ENCODE measurements at regions not wholly inside any gene's neighbourhood (a gene's known extent, or its start where the extent isn't known, plus 50 kb on each side); places are given as distances from the start of the nearest gene placed in this dataset.

- H3K9me1 ChIP-seq (replicated peaks; ENCODE audit: control insufficient read depth, extremely low read depth, insufficient read depth, low read length) = no peaks in the 10 kb centered on the region
- no peaks in the 10 kb centered on the region for H3K79me2 ChIP-seq (ENCODE audit: control insufficient read depth, insufficient read depth, low read length)
- H3K27ac ChIP-seq (ENCODE audit: insufficient read depth, low read depth, low read length) = no peak overlapping the region
- dilution Hi-C loops (cut with MboI; ENCODE audit: extremely low pct_ligation_motif_present, low sequenced_read_pairs) = no loop called here
- no peak overlapping the region for H3K4me3 ChIP-seq (replicated peaks in 1 of 3; ENCODE audit: insufficient read depth in 1 of 3, low read depth in 1 of 3, low read length in 3 of 3)
- ChIA-PET POLR2A (no interaction called here), CTCF (no interaction called here)
- H3K36me3 ChIP-seq (ENCODE audit: control insufficient read depth in 2 of 2, extremely low read depth in 1 of 2, insufficient read depth in 2 of 2, low read length in 2 of 2) = no peaks in the 10 kb centered on the region
- TF ChIP-seq FOS (IDR thresholded peaks at IDR 0.05; ENCODE audit: borderline replicate concordance, insufficient read depth, low read length) (no peak), GATA2 (IDR thresholded peaks at IDR 0.05; ENCODE audit: insufficient read depth, insufficient read length, low read depth, low read length) (no peak), EZH2 (IDR thresholded peaks at IDR 0.05; ENCODE audit: borderline replicate concordance, low read depth, low read length, severe bottlenecking) (no peak), MYC (IDR thresholded peaks at IDR 0.05; ENCODE audit: low read depth, low read length) (no peak), JUN (IDR thresholded peaks at IDR 0.05; ENCODE audit: borderline replicate concordance, insufficient read depth, insufficient read length, low read depth) (no peak), MAX (IDR thresholded peaks at IDR 0.05; ENCODE audit: insufficient read depth, insufficient read length) (no peak), POLR2AphosphoS5 (IDR thresholded peaks at IDR 0.05; ENCODE audit: insufficient read depth, low read depth, low read length) (no peak)
- TF ChIP-seq, protein P1, sequence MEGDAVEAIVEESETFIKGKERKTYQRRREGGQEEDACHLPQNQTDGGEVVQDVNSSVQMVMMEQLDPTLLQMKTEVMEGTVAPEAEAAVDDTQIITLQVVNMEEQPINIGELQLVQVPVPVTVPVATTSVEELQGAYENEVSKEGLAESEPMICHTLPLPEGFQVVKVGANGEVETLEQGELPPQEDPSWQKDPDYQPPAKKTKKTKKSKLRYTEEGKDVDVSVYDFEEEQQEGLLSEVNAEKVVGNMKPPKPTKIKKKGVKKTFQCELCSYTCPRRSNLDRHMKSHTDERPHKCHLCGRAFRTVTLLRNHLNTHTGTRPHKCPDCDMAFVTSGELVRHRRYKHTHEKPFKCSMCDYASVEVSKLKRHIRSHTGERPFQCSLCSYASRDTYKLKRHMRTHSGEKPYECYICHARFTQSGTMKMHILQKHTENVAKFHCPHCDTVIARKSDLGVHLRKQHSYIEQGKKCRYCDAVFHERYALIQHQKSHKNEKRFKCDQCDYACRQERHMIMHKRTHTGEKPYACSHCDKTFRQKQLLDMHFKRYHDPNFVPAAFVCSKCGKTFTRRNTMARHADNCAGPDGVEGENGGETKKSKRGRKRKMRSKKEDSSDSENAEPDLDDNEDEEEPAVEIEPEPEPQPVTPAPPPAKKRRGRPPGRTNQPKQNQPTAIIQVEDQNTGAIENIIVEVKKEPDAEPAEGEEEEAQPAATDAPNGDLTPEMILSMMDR (IDR thresholded peaks at IDR 0.05; ENCODE audit: extremely low read depth in 1 of 2, insufficient read depth in 1 of 2, low read depth in 1 of 2, low read length in 2 of 2) = no peak
- peaks cover 2% of the 10 kb centered on the region for H3K9me3 ChIP-seq (replicated peaks; ENCODE audit: control insufficient read depth, insufficient read depth, low read length)
- intact Hi-C loops (cut with micrococcal nuclease) = no loop called here
- FAIRE-seq (no peak), DNase-seq (ENCODE audit: low read depth, low spot score) (no peak)
- H3K4me1 ChIP-seq (ENCODE audit: control insufficient read depth, extremely low read depth, insufficient read depth, low read length) = no peaks in the 10 kb centered on the region
- H2AFZ ChIP-seq (ENCODE audit: low read depth, low read length) = no peak overlapping the region
- BruUV-seq (replicated peaks) = no TSS peak
- no peak overlapping the region for H3K4me2 ChIP-seq (ENCODE audit: insufficient read depth, low read length)
- H3K9ac ChIP-seq (replicated peaks; ENCODE audit: extremely low read depth, insufficient read depth, low read length) = no peak overlapping the region
- no peaks in the 10 kb centered on the region for H4K20me1 ChIP-seq (replicated peaks; ENCODE audit: control insufficient read depth, extremely low read depth, insufficient read depth, low read length)
- no peaks in the 10 kb centered on the region for H3K27me3 ChIP-seq (ENCODE audit: control insufficient read depth in 2 of 2, insufficient read depth in 2 of 2, low read length in 2 of 2)
These were observed 437.5 kb downstream of the TMEM232 start for GRCh38 chr5:110288766-110289511.

Measured in endothelial cell of umbilical vein (primary cell).